ENCODE measurements at regions not wholly inside any gene's neighbourhood (a gene's known extent, or its start where the extent isn't known, plus 50 kb on each side); places are given as distances from the start of the nearest gene placed in this dataset.
"Not testable (repeated sequence)": the region's sequence is repeated elsewhere in the genome, so short reads cannot be mapped to it uniquely, and the experiment has no call there.

DNA sequence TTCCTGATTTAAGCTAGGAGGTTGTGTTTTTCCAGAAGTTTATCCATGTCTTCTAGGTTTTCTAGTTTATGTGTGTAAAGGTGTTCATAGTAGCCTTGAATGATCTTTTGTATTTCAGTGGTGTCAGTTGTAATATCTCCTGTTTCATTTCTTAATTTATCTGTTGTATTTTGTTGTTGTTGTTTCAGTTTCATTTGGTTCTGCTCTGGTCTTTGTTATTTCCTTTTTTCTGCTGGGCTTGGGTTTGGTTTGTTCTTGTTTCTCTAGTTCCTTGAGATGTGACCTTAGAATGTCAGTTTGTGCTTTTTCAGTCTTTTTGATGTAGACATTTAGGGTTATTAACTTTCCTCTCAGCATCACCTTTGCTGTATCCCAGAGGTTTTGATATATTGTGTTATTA lies 62.8 kb downstream of the SCP2D1 start:
- not testable (repeated sequence) for DNase-seq

DNA sequence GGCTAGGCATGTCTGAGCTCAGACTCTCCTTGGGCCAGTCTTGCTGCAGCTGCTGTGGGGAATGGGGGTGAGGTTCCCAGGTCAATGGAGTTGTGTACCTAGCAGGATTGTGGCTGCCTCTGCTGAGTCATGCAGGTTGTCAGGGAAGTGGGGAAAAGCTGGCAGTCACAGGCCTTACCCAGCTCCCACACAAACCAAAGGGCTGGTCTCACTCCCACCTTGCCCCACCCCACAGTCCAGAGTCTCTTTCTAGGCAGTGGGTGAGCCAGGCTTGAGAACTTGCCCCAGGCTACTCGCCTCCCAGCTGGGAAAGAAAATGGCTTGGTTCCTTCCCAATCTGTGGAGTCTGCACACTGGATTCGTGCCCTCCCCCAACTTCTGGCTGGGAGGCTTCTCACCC lies 65.7 kb downstream of the SCP2D1 start:
- DNase-seq = no peak

DNA sequence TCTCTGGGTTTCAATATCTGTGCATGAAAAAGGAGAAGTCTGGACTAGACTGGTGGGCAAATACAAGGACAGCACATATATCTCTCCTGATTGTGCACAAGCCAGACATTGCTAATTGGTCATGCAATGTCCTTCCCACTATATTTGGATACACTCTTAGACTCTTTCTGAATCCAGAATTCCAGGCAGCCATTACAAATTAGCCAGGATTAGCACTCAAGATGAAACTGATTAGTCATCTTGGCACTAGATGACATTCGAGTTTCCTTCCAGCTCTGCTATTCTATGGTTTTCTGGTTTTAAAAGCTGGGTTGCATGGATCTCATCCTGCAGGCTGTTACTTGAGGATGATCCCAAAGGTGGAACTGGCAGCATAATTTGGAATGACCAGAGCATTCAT lies 73.2 kb downstream of the SCP2D1 start:
- DNase-seq = no peak

DNA sequence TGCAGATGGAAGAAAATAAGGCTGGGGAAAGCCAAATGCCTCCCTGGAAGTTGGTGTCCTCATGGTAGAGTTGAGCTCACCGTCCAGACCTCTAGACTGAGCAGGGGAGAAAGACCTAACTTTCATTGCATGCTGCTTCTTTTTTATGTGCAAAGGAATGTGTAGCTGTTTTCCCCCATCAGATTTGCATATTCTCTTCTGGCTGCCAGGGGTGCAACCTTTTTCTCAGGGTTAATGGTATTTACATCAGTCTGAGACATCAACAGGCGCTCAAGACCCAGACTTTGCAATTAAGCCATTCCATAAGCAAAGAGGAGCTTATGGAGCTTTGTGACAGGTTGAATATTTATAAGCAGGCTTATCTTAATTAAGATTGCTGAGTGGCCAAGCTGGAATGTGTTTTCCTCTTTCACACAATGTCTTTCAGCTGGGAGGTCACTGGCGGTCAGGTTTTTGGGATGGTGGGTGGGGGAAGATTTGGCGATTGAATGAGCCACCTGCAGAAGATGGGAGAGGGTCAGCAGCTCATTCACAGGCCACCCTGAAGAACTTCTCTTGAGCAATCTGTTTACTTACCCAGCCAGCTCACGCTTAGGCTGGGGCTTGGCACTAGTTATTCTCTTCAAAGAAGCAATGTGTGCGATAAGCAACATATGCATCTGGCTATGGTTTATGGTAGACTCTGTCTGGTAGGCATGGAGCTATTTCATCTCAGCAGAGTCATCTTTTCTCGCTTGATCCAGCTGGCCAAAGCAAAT lies 88.6 kb downstream of the SCP2D1 start:
- DNase-seq = no peak

DNA sequence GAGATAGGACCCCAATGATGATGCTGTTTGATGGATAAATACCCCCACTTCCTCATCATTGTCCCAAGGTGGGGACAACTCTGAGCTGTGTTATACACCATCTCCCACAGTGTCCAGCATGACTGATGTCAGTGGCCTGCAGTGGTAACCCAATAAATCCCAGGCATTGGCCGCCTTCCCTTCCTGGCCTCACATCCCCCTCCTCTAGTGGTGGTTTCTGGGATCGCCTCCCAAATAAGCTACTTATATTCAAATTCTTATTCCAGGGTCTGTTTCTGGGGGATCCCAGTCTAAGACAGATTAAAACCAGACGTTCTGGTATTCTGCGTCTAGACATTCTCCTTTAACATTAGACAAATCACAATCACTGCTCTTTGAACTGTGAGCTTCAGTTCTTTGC lies 90.6 kb downstream of the SCP2D1 start:
- DNase-seq = no peak

DNA sequence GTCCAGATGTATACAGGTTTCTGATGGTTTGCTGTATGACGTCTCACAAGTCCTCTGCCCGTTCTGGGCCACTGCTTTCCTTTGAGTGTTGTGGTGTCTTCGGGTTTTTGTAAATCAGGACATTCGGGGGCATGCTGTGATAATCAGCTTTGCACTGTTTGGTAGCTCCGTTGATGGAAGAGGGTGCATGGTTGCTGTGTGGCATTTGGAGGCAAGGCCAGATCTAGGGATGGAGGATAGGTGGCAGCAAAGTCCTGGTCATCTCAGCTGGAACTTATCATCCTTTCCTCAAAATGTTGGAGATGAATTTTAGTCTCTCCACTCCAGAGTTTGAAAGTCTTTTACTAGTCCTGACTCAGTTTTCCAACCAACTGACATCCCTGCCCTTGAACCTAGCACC lies 91.0 kb downstream of the SCP2D1 start:
- DNase-seq = no peak

DNA sequence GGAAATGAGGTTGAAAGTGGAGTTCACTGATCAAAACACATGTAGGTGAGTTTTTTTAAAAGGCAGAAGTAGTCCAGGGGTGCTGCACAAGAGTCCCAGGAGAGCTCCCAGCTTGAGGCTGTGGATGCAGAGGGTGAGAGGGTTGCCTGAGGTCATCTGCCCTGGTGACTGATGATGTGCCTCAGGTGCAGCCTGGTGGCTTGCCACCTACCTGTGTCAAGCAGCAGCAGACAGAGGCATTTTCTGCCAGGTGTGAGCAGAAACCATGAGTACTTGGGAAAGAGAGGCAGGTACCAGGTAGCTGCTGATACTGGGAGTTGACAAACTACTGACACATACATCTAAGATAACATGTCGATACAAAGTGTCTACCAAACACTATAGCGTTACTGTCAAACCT lies 92.5 kb downstream of the SCP2D1 start:
- no peak for DNase-seq

DNA sequence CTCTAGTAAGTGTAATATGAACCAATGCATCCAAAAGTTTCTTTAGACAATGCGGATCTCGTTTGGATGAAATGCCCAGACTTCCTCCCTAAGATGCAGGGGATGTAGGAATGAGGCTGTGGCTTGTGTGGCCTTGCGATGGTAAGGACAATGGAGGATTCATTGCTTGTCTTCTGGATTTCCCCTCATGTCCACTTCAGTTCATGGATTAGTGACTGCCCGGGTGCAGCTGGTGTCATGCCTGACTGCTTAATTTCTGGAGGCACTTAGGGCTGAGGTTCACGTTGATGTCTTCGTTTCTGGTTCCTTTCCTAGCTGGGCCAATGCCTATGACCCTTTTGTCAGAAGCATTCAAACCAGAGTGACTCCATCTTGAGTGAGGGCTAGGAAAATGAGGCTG lies 93.8 kb downstream of the SCP2D1 start:
- no peak for DNase-seq

DNA sequence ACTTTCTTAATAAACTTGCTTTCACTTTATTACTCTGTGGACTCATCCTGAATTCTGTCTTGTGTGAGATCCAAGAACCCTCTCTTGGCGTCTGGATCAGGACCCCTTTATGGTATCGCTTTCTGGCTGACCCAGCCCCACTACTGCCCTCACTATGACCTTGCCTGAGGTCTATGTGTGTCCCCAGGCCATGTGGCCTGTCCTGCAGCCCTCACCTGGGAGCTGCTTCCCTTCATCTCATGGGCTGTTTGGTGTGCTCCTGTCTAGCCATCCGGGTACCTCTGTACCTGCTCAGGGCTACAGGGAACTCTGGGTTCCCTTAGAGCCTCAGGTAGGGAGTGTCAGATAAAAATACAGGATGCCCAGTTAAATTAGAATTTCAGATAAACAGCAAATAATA lies 94.5 kb downstream of the SCP2D1 start:
- no peak for DNase-seq

DNA sequence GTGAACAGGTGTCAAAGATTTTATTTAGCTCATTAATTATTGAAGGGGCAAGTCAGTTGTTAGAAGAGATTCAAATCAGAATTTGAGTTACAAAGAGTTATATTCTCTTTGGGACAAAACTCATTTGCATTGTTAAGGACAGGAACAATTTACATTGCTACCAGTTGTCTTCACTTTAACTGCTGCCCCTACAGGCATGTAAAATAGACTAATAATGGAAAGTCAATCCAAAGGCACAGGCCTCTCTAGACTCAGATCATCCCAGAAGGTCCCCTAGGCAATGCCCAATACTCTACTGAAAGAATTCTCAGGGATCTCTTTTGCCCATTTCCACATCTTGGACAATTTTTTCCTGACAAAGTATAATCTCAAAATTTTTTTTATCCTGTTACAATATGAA lies 95.7 kb downstream of the SCP2D1 start:
- no peak for DNase-seq

DNA sequence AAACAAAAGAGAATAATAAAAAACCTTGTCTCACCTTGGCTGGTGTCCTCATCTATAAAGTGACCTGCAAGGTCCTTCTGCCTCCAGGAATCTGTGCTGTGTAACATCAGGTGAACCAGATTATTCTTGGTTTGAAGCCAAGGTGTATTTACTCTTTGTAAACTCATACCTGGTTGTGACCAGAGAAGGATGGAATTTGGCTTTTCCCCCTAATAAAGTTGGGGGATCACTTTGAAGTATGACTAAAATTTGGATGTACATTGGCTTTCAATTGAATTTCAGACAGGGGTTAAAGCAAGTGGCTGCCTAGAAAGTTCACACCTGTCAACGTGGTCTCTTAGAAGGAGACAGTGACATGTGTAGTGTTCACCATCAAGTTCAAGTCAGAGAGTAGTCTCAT lies 100.1 kb downstream of the SCP2D1 start:
- DNase-seq = no peak

DNA sequence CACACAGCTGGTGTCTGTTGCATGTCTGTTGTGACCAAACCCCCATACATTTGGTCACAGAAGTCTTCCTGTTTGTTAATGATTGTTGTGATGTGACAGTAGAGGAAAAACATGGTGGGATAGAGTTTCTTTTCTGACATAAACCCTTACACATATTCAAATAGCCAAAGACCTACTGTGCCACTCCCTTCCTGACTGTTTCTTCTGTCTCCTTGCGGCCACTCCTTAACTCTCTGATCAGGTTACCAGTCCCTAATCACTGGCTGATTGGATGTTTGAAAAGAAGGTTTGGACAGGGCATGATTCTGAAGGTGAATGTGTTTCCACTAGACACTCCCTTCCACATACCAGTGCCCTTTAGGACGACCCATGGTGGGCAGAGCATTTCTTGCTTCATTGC lies 101.2 kb downstream of the SCP2D1 start:
- DNase-seq = no peak

DNA sequence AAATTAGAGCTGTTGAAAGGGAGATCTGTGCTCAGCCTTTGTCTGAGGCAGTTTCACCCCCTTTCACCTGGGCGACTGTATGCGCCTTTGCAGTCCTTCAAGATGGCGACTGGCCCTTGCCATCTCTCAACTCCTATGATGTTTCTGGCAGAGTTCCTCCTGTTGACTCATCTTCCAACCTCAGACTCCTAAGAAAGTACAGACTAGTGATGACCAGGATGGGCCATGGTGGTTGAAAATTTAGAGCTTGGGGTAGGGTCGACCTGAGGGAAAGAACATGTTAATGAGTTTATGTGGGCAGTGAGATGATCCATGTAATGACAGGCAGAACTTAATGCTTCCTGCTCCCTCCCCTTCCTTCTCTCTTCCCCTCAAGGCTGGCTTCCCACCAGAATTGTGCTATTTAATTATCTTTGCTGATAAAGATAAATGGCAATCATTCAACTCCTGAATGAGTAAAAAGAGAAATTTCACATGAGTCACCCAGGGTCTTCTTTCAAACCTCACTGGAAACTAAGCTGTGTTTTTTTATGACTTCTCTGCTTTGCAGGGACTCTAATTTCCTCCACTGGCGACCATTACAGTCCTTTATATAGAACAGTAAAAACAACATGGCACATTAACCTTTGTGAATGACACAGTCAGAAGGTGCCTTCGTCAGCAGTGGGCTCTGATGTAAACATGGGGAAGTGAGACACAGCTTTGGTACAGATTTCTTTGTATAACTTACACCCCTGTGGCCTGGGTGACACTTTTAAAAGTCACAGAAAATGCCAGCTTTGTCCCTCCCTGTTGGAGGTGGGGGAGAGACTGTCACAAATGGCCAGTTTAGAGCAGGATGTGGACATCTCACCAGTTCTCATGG lies 103.5 kb downstream of the SCP2D1 start:
- no peak for DNase-seq

DNA sequence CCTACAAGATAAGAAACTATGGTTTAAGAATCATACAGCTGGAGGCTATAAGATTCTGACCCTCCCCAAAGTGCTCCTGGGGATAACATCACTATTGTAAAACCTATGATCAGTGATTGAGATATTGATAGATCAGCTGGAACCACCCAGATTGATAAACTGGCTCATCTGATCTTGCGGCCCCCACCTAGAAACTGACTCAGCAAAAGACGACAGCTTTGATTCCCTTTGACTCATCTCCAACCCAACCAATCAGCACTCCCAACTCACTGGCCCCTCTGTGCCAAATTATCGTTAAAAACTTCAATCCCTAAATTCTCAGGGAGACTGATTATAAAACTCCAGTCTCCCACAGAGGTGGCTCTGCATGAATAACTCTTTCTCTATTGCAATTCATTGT lies 106.4 kb downstream of the SCP2D1 start:
- DNase-seq = no peak

DNA sequence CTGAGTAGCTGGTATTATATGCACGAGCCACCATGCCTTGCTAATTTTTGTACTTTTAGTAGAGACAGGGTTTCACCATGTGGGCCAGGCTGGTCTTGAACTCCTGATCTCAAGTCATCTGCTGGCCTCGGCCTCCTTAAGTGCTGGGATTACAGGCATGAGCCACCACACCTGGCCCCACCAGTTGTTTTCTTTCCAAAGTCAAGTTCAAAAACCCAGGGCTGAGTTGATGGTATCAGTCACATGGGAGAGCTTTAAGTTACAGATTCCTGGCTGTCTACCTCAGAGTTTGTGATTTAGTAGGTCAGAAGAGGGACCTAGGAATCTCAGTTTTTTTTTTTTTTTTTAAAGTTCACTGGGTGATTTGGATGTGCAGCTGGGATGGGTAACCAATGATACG lies 107.7 kb downstream of the SCP2D1 start:
- no peak for DNase-seq

DNA sequence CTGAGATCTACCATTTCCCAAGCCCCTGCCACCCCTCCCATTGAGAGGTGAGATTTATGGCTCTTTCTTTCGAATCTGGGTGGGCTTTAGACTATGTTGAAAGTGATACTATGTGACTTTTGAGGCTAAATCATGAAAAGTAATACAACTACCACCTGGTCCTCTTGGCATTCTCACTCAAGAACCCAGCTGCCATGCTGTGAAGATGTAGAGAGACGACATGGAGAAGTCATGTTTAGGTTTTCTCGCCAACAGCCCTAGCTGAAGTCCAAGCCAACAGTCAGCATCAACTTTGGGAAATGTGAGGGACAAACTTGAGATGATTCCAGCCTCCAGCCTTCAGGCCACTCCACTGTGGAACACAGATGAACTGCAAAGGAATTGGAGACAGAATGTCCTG lies 108.7 kb downstream of the SCP2D1 start:
- no peak for DNase-seq

DNA sequence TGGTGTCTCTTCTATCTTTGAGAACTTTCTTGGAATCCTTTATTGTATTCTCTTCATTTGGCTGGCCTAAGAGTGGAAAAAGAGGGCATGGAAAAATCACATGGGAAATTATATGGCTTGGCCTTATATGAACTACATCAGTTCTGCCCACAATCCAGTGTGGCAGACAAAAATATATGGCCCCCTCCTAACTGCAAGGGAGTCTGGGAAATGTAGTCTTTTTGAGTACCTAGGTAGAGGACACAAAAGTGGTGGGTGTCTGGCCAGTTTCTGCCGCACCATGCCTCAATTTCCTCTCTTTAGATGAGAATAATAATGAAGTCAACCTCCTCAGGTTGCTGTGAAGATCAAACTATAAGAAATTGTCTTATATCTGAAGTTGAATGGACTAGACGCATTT lies 109.3 kb downstream of the SCP2D1 start:
- no peak for DNase-seq

DNA sequence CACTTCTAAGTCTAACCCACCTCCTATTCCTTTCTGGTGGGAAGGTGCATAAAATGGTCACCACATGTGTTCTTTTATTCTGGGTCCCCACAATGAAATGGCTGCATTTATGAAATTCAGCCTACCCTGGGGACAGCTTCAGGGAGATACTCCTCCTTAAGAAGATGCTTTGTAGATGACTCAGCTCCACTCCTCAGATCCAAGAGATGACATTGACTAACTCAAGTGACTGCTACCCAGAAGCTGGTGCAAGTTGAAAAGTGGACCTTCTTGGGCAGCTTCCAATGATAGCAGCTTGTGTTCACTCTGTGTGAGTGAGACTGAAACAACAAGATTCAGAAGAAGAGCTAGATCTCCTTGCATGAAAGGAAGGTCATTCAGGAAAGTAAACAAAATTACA lies 113.4 kb downstream of the SCP2D1 start:
- peak; percentile 7 for DNase-seq

DNA sequence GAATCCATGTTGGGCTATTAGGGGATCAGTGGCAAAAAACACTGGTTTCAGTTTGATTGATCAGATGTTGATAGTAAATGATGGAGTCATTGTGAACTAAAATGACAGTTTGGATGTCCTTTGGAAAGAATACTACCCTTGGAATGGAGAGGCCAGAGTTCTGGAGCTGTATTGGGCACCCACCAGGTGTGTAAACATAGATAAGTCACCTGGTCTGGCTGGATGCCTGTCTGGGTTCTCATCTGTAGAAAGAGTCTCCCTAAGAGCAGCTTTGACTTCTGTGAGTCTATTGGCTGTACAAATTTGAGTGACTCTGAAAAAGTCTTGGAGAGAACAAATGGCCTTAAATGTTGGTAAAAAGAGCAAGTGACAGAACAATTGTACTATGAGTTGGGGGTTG lies 115.0 kb downstream of the SCP2D1 start:
- no peak for DNase-seq

DNA sequence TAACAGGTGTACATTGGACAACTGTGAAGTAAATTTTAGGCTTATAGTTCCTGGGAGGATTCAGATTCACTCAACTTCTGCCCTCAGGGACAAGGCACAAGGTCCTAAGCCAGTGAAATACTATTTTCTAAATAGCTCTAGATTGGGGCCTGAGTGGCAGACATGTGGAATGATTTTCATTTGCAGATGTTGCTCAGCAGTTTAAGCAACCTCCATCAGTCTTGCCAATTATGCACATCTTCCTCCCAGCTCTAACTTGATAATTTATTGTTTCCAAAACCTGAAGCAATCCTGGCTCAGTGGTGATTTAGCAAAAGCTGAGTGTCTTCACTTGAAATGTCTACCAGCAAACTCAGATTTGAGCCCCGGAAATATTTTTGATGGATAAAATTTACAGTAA lies 116.2 kb downstream of the SCP2D1 start:
- no peak for DNase-seq

DNA sequence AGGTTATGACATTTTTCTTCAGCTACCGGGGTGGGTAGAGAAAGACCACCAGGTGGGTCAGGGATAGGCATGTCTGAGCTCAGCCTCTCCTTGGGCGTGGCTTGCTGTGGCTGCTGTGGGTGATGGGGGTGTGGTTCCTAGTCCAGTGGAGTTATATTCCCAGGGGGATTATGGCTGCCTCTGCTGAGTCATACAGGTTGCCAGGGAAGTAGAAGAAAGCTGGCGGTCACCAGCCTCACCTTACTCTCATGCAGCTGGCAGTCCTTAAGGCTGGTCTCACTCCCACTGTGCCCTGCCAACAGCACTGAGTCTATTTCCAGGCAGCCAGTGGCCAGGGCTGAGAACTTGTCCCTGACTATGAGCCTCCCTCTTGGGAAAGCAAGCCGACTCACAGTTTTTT lies 130.0 kb downstream of the SCP2D1 start:
- DNase-seq = no peak

DNA sequence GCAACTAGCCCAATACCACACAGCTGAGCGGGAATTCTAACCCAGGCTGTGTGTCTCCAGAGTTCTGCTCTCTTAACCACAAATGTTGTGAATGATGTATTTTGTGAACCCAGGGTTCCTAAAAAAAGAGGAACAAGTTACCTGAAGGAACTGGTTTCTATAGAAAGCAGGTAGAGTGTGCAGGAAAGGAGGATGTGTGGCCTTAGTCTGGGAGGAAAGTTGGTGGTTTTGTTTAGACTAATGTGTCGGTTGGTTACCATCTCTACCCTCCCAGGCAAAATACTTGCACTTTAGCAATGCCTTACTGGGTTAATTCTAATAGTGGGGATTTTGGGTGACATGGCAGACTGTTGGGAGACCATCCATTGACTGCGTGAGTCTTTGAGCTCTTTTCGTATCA lies 143.3 kb downstream of the SCP2D1 start:
- no peak for DNase-seq

DNA sequence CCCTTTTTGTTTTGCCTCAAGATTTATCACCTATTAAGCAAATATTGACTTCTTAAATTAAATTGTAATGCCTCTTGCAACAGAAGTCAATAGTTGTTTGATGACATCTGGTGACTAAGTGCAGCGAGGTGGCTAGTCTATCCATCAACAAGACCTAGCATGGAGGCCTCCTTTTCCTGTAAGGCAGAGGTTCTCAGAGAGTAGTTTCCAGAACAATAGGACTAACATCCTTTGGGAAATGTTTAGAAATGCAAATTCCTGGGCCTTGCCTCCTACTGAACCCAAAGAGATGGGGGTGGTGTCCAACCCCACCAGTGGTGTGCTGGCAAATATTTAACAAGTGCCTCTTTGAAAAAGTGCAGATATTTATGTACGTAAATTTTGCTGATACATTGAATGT lies 143.7 kb downstream of the SCP2D1 start:
- no peak for DNase-seq

DNA sequence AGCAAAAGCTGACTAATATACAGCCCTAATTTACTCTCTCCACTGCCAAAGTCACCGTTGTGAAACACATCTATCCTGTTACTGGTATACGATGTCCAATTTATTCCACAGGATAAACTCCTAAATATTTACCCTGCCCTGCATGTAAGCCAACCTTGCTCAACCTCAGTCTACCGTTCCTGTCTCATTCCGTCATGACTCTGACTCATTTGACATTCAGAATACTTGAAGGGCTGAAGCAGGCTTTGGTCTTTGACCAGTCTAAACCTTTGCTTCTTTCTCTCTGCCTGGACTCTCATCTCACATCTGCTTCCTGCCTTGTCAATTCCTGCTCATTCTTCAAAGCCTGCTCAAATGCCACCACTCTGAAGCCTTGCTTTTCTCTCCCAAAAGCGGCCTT lies 157.5 kb downstream of the SCP2D1 start:
- DNase-seq = no peak
